ENCODE measurements at regions not wholly inside any gene's neighbourhood (a gene's known extent, or its start where the extent isn't known, plus 50 kb on each side); places are given as distances from the start of the nearest gene placed in this dataset.

- TF ChIP-seq POLR2AphosphoS5 (IDR thresholded peaks at IDR 0.05; ENCODE audit: low read depth, low read length) (no peak), POLR2A (IDR thresholded peaks at IDR 0.05; ENCODE audit: low read depth, low read length) (no peak), POU2F2 (IDR thresholded peaks at IDR 0.05; ENCODE audit: low read depth, low read length) (no peak), SPI1 (IDR thresholded peaks at IDR 0.05; ENCODE audit: low read depth, low read length) (no peak), PAX5 (IDR thresholded peaks at IDR 0.05; ENCODE audit: insufficient read depth, low read length, severe bottlenecking) (no peak), TAF1 (IDR thresholded peaks at IDR 0.05; ENCODE audit: low read depth, low read length) (no peak)
Measured at GRCh38 chr11:15817001-15817400, 539.3 kb downstream of the SOX6 start.
